Neural progenitor cell (in vitro differentiated cells): ENCODE measurements at regions not wholly inside any gene's neighbourhood (a gene's known extent, or its start where the extent isn't known, plus 50 kb on each side); places are given as distances from the start of the nearest gene placed in this dataset.

Source experiments
- DNase-seq: peaks from one replicate; pipeline ENCODE4 v3.0.0-alpha.2; 2016; ENCODE audit warnings: low spot score
- H2AFZ ChIP-seq: fragments of 200-600 bp; sonication (generic); replicated peaks from 2 replicates; pipeline ENCODE4 v1.6.1; 2016; ENCODE audit warnings: antibody characterized with exemption
- H3F3A ChIP-seq: fragments of 200-600 bp; sonication (generic); 2 replicates; pipeline ENCODE4 v1.6.1; 2016; ENCODE audit warnings: antibody characterized with exemption, low read depth
- H3K27ac ChIP-seq: fragments of 200-600 bp; sonication (generic); 2 replicates; pipeline ENCODE4 v1.5.1; 2016; ENCODE audit warnings: mild to moderate bottlenecking
- H3K27me3 ChIP-seq: fragments of 200-600 bp; sonication (generic); 2 replicates; pipeline ENCODE4 v1.6.1; 2016; ENCODE audit warnings: mild to moderate bottlenecking, moderate library complexity
- H3K36me3 ChIP-seq: fragments of 200-600 bp; sonication (generic); 2 replicates; pipeline ENCODE4 v1.5.1; 2016
- H3K4me1 ChIP-seq: fragments of 200-600 bp; sonication (generic); 2 replicates; pipeline ENCODE4 v1.6.1; 2016; ENCODE audit warnings: mixed run types
- H3K4me2 ChIP-seq: fragments of 200-600 bp; sonication (generic); 2 replicates; pipeline ENCODE4 v1.6.1; 2016
- H3K4me3 ChIP-seq: fragments of 200-600 bp; sonication (generic); 2 replicates; pipeline ENCODE4 v1.5.1; 2016
- H3K79me2 ChIP-seq: fragments of 200-600 bp; sonication (generic); 2 replicates; pipeline ENCODE4 v1.6.1; 2016; ENCODE audit warnings: low read depth
- H3K9ac ChIP-seq: fragments of 200-600 bp; sonication (generic); 2 replicates; pipeline ENCODE4 v1.6.1; 2016
- H3K9me3 ChIP-seq: fragments of 200-600 bp; sonication (generic); 2 replicates; pipeline ENCODE4 v1.5.1; 2016; ENCODE audit warnings: low read depth
- H4K20me1 ChIP-seq: fragments of 200-600 bp; sonication (generic); 2 replicates; pipeline ENCODE4 v1.6.1; 2016; ENCODE audit warnings: low read depth
- H3K27ac Mint-ChIP-seq: 3 replicates; pipeline ENCODE4 v1.8.0; 2021; ENCODE audit warnings: mixed read lengths
- H3K27me3 Mint-ChIP-seq: 2 replicates; pipeline ENCODE4 v1.8.0; 2022; ENCODE audit warnings: low read depth, mild to moderate bottlenecking, inconsistent platforms, moderate library complexity, mixed read lengths; ENCODE audit not compliant: insufficient read depth
- H3K36me3 Mint-ChIP-seq: 3 replicates; pipeline ENCODE4 v1.8.0; 2021; ENCODE audit warnings: mixed read lengths
- H3K4me1 Mint-ChIP-seq: 3 replicates; pipeline ENCODE4 v1.8.0; 2021; ENCODE audit warnings: mixed read lengths
- H3K4me3 Mint-ChIP-seq: 3 replicates; pipeline ENCODE4 v1.8.0; 2021; ENCODE audit warnings: mild to moderate bottlenecking, moderate library complexity, mixed read lengths
- H3K9me3 Mint-ChIP-seq: 3 replicates; pipeline ENCODE4 v1.8.0; 2020; ENCODE audit warnings: mixed read lengths
- CTCF ChIP-seq: fragments of 200-600 bp; sonication (generic); IDR thresholded peaks from 2 replicates; pipeline ENCODE4 v1.5.1; 2017; ENCODE audit warnings: antibody characterized with exemption, mild to moderate bottlenecking
- EZH2 ChIP-seq: fragments of 200-600 bp; sonication (generic); IDR thresholded peaks from 2 replicates; pipeline ENCODE4 v1.6.1; 2017; ENCODE audit warnings: antibody characterized with exemption, mild to moderate bottlenecking, moderate library complexity
- EZH2phosphoT487 ChIP-seq: fragments of 200-600 bp; sonication (generic); IDR thresholded peaks from 2 replicates; pipeline ENCODE4 v1.6.1; 2017; ENCODE audit warnings: antibody characterized with exemption

- Histone ChIP-seq H3K4me3 (no peak overlapping the region), H3K27ac (no peak overlapping the region), H3K79me2 (no peaks in the 10 kb centered on the region), H4K20me1 (no peaks in the 10 kb centered on the region), H3K4me1 (no peaks in the 10 kb centered on the region), H2AFZ (no peak overlapping the region), H3F3A (no peaks in the 10 kb centered on the region), H3K36me3 (no peaks in the 10 kb centered on the region), H3K9me3 (peaks cover 7% of the 10 kb centered on the region), H3K27me3 (no peaks in the 10 kb centered on the region), H3K4me2 (no peak overlapping the region), H3K9ac (no peak overlapping the region)
- Mint-ChIP-seq H3K27me3 (no peaks in the 10 kb centered on the region), H3K36me3 (no peaks in the 10 kb centered on the region), H3K27ac (no peak overlapping the region), H3K4me1 (peaks cover 16% of the 10 kb centered on the region), H3K4me3 (no peak overlapping the region), H3K9me3 (peaks cover 22% of the 10 kb centered on the region)
- no peak for DNase-seq
- TF ChIP-seq EZH2phosphoT487: no peak
- TF ChIP-seq CTCF: no peak
- TF ChIP-seq EZH2: no peak
These were observed 233.9 kb downstream of the GPD2 start for GRCh38 chr2:156670104-156670503.

DNA sequence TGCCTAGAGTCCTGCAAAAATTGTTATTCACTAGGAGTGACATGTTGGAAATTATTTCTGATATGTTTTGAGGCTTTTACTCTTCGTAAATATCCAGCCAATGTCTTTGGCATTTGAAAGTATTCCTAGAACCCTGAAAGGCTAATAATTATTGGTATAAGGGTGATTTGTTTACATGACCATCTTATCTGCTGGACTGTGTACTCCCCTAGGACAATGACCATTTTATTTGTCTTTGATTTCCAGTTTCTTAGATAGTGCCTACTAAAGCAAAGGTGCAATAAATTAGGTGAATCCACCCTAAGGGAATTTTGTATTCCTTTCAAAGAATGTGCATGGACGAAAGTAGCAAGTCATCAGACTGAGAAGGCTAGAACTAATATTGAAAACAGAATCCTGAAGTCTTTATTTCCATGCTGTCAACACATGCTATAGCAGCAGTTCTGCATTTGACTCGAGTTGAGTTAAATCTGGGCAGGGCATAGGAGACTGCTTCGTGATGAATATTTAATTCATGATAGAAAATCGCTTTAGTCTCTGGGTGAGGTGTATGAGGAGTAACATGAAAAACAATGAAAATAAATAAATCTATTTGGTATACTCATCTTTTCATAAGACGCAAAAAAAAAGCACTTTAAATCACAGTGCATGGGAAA is 235.7 kb downstream of the GPD2 start:
- Histone ChIP-seq H3K4me3 (no peak overlapping the region), H4K20me1 (no peaks in the 10 kb centered on the region), H3K4me2 (no peak overlapping the region), H3F3A (no peaks in the 10 kb centered on the region), H3K36me3 (no peaks in the 10 kb centered on the region), H2AFZ (peak overlapping the region; percentile 36), H3K79me2 (no peaks in the 10 kb centered on the region), H3K27me3 (no peaks in the 10 kb centered on the region), H3K4me1 (no peaks in the 10 kb centered on the region), H3K9ac (no peak overlapping the region), H3K9me3 (peaks cover 7% of the 10 kb centered on the region), H3K27ac (no peak overlapping the region)
- no peak overlapping the region for H3K4me3 Mint-ChIP-seq
- TF ChIP-seq EZH2phosphoT487: no peak
- no peak for TF ChIP-seq EZH2
- no peak for TF ChIP-seq CTCF
- H3K9me3 Mint-ChIP-seq: peaks cover 18% of the 10 kb centered on the region
- H3K36me3 Mint-ChIP-seq: no peaks in the 10 kb centered on the region
- DNase-seq: no peak
- no peaks in the 10 kb centered on the region for H3K27me3 Mint-ChIP-seq
- peaks cover 16% of the 10 kb centered on the region for H3K4me1 Mint-ChIP-seq
- H3K27ac Mint-ChIP-seq: no peak overlapping the region

DNA sequence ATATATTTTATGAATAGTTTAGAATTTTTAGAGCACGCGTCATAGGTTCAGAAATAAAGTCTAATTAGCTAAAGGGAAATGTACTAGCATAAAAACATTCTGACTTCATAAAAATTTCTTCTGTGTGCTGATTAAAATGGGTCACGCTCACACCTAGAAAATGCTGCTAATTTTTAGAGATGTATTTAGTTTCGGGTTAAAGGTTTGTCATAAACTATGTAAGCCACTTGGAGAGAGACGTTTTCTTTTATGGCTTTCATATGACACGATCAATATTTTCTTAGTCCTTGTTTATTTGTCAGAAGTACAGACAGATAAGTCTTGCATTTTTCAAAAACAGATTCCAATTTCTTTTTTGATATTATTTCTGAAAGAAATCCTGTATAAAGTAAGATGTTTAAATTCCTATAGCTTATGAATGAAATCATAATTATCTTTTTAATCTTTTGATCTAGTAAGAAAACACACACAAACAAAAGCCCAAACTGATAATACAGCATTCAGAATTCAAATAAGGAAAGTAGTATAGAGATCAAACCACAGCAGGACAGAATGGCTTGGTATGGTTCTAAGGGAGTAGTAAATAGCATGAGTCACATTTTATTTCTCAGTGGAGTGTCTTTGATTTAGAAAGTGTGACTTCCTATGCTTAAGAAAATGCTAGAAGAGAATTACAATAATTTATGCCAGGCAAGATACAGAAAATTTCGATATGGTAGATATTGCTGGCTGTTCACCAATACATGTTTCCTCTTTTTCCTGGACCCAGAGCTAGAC is 236.6 kb downstream of the GPD2 start:
- Mint-ChIP-seq H3K9me3 (peaks cover 13% of the 10 kb centered on the region), H3K4me3 (no peak overlapping the region), H3K27me3 (no peaks in the 10 kb centered on the region), H3K27ac (no peak overlapping the region), H3K36me3 (no peaks in the 10 kb centered on the region), H3K4me1 (peaks cover 16% of the 10 kb centered on the region)
- Histone ChIP-seq H3K27ac (no peak overlapping the region), H3K27me3 (no peaks in the 10 kb centered on the region), H3K79me2 (no peaks in the 10 kb centered on the region), H3K4me2 (no peak overlapping the region), H3K9ac (no peak overlapping the region), H2AFZ (peak overlapping the region; percentile 66), H3K4me3 (no peak overlapping the region), H3K4me1 (no peaks in the 10 kb centered on the region), H3F3A (no peaks in the 10 kb centered on the region), H3K9me3 (peaks cover 4% of the 10 kb centered on the region), H3K36me3 (no peaks in the 10 kb centered on the region), H4K20me1 (no peaks in the 10 kb centered on the region)
- DNase-seq: no peak
- TF ChIP-seq EZH2 (no peak), EZH2phosphoT487 (no peak), CTCF (no peak)
